A549 (cell line): ENCODE measurements at regions not wholly inside any gene's neighbourhood (a gene's known extent, or its start where the extent isn't known, plus 50 kb on each side); places are given as distances from the start of the nearest gene placed in this dataset.

ENCODE experiments used
- HDAC2 ChIP-seq: fragments of 200-600 bp; sonication (generic); IDR thresholded peaks from 2 replicates; pipeline ENCODE4 v1.6.1; 2016
- HOXA7 ChIP-seq: fragments of 250-450 bp; sonication (Bioruptor Pico); IDR thresholded peaks from 2 replicates; pipeline ENCODE4 v1.5.0; 2020; ENCODE audit warnings: mild to moderate bottlenecking, moderate library complexity
- TF ChIP-seq, protein P1 (sequence below): fragments of >200 bp; sonication (Bioruptor Twin); formaldehyde crosslinking; IDR thresholded peaks from 3 replicates; pipeline ENCODE4 v1.6.1; 2016
- TF ChIP-seq, protein P2 (sequence below): fragments of >200 bp; sonication (Bioruptor Twin); formaldehyde crosslinking; IDR thresholded peaks from 3 replicates; pipeline ENCODE4 v1.5.1; 2016
- TF ChIP-seq, protein P3 (sequence below): fragments of 250-450 bp; sonication (Bioruptor Pico); IDR thresholded peaks from 2 replicates; pipeline ENCODE4 v1.5.0; 2021; ENCODE audit warnings: mild to moderate bottlenecking, moderate library complexity, borderline replicate concordance

DNA sequence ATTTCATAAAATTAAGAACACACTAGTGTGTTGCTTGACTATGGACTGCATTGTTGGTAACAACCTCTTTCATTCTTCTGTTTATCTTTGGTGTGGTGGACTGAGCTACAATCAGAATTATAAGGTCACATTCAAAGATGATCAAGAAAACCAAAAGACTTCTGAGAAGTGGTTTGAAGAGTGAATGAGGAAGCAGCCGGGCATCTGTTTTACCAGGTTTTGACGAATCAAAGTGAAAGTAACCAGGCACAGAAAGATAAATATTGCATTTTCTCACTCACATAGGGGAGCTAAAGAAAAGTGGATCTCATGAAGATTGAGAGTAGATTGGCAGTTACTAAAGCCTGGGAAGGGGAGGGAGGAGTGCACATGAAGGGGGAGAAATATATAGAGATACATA lies 589.1 kb downstream of the ZNF608 start:
- TF ChIP-seq HDAC2 (no peak), HOXA7 (CRISPR knock-in tag) (no peak)
- TF ChIP-seq, protein P1, sequence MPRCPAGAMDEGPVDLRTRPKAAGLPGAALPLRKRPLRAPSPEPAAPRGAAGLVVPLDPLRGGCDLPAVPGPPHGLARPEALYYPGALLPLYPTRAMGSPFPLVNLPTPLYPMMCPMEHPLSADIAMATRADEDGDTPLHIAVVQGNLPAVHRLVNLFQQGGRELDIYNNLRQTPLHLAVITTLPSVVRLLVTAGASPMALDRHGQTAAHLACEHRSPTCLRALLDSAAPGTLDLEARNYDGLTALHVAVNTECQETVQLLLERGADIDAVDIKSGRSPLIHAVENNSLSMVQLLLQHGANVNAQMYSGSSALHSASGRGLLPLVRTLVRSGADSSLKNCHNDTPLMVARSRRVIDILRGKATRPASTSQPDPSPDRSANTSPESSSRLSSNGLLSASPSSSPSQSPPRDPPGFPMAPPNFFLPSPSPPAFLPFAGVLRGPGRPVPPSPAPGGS: no peak
- TF ChIP-seq, protein P2, sequence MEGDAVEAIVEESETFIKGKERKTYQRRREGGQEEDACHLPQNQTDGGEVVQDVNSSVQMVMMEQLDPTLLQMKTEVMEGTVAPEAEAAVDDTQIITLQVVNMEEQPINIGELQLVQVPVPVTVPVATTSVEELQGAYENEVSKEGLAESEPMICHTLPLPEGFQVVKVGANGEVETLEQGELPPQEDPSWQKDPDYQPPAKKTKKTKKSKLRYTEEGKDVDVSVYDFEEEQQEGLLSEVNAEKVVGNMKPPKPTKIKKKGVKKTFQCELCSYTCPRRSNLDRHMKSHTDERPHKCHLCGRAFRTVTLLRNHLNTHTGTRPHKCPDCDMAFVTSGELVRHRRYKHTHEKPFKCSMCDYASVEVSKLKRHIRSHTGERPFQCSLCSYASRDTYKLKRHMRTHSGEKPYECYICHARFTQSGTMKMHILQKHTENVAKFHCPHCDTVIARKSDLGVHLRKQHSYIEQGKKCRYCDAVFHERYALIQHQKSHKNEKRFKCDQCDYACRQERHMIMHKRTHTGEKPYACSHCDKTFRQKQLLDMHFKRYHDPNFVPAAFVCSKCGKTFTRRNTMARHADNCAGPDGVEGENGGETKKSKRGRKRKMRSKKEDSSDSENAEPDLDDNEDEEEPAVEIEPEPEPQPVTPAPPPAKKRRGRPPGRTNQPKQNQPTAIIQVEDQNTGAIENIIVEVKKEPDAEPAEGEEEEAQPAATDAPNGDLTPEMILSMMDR: no peak
- TF ChIP-seq, protein P3, sequence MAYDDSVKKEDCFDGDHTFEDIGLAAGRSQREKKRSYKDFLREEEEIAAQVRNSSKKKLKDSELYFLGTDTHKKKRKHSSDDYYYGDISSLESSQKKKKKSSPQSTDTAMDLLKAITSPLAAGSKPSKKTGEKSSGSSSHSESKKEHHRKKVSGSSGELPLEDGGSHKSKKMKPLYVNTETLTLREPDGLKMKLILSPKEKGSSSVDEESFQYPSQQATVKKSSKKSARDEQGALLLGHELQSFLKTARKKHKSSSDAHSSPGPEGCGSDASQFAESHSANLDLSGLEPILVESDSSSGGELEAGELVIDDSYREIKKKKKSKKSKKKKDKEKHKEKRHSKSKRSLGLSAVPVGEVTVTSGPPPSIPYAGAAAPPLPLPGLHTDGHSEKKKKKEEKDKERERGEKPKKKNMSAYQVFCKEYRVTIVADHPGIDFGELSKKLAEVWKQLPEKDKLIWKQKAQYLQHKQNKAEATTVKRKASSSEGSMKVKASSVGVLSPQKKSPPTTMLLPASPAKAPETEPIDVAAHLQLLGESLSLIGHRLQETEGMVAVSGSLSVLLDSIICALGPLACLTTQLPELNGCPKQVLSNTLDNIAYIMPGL: no peak
